ENCODE measurements at regions not wholly inside any gene's neighbourhood (a gene's known extent, or its start where the extent isn't known, plus 50 kb on each side); places are given as distances from the start of the nearest gene placed in this dataset.

GRCh38 chr6:167400482-167401138 is 75.7 kb downstream of the TTLL2 start:
- TF ChIP-seq CTCF (IDR thresholded peaks at IDR 0.05 in 2 of 3, conservative IDR thresholded peaks at IDR 0.05 in 1 of 3; ENCODE audit: borderline replicate concordance in 1 of 3, insufficient read depth in 1 of 3, low read depth in 2 of 3, low read length in 2 of 3) (no peak), POLR2A (IDR thresholded peaks at IDR 0.05; ENCODE audit: borderline replicate concordance, extremely low read depth, insufficient read depth, insufficient read length) (no peak), EZH2 (IDR thresholded peaks at IDR 0.05) (no peak), JUND (IDR thresholded peaks at IDR 0.05) (no peak), POLR2AphosphoS5 (IDR thresholded peaks at IDR 0.05; ENCODE audit: low read depth, low read length) (no peak), SIN3A (IDR thresholded peaks at IDR 0.05; ENCODE audit: low read depth) (no peak), RAD21 (IDR thresholded peaks at IDR 0.05; ENCODE audit: low read depth) (no peak)
- TF ChIP-seq, protein P1, sequence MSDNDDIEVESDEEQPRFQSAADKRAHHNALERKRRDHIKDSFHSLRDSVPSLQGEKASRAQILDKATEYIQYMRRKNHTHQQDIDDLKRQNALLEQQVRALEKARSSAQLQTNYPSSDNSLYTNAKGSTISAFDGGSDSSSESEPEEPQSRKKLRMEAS (IDR thresholded peaks at IDR 0.05): no peak

Data from HCT116 (cell line).